Heart left ventricle (tissue), 13 donors: ENCODE measurements at regions not wholly inside any gene's neighbourhood (a gene's known extent, or its start where the extent isn't known, plus 50 kb on each side); places are given as distances from the start of the nearest gene placed in this dataset.

Experiments used
- POLR2A ChIP-seq, 2 donors: fragments of 450-650 bp; IDR thresholded peaks; one replicate each; pipeline ENCODE4 v1.6.1; 2017; ENCODE audit warnings: antibody characterized with exemption in 2 of 2, mild to moderate bottlenecking in 2 of 2, moderate library complexity in 2 of 2
- TF ChIP-seq, protein P1 (sequence below), 12 donors: fragments of 200-600 bp; sonication (generic) in 4 of 12; IDR thresholded peaks; one replicate each; pipeline versions ENCODE4 v1.5.0 to v1.8.0; 2018 to 2022; ENCODE audit warnings: antibody characterized with exemption in 12 of 12, mild to moderate bottlenecking in 5 of 12
- donor health status: ischemic (EF 13 %, LVEDD 7.1; RV severe dilation, severe dysfunction).
- donor health status: DM: no; HTN: yes; CAD: no.
- donor health status: DM: no; HTN: no; CAD: no.
- donor health status: ischemic (EF 25% LVEDD 6.9; RV normal size, moderate dysfunction).
- donor health status: ischemic (EF 25% LVEDD 5.7; RV mildly dilated, moderate dysfunction).
- donor health status: ischemic (EF 35%, LVEDD 5.7; RV mildly dilated, moderate dysfunction).
- donor health status: nonischemic (EF 11% LVEDD 7.7; RV severe dilation, severe dysfunction).
- donor health status: DM: yes; HTN: yes; CAD: no.
- donor health status: PGD.
- donor health status: ischemic (EF 29% LVEDD 5.4; RV normal size, mild dysfunction).
- donor health status: nonischemic (EF 23%, LVEDD 6.1; RV moderate dilation, normal function).

GRCh38 chr3:87867001-87867400 lies 191.8 kb downstream of the CGGBP1 start:
- TF ChIP-seq, protein P1, sequence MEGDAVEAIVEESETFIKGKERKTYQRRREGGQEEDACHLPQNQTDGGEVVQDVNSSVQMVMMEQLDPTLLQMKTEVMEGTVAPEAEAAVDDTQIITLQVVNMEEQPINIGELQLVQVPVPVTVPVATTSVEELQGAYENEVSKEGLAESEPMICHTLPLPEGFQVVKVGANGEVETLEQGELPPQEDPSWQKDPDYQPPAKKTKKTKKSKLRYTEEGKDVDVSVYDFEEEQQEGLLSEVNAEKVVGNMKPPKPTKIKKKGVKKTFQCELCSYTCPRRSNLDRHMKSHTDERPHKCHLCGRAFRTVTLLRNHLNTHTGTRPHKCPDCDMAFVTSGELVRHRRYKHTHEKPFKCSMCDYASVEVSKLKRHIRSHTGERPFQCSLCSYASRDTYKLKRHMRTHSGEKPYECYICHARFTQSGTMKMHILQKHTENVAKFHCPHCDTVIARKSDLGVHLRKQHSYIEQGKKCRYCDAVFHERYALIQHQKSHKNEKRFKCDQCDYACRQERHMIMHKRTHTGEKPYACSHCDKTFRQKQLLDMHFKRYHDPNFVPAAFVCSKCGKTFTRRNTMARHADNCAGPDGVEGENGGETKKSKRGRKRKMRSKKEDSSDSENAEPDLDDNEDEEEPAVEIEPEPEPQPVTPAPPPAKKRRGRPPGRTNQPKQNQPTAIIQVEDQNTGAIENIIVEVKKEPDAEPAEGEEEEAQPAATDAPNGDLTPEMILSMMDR (IDR thresholded peaks at IDR 0.05): no peak
- no peak for TF ChIP-seq POLR2A (IDR thresholded peaks at IDR 0.05)
